NB4 (cell line): ENCODE measurements at regions not wholly inside any gene's neighbourhood (a gene's known extent, or its start where the extent isn't known, plus 50 kb on each side); places are given as distances from the start of the nearest gene placed in this dataset.

Experiments
- MAX ChIP-seq: IDR thresholded peaks from 2 replicates; pipeline ENCODE4 v1.6.1; 2011; ENCODE audit warnings: low read depth, low read length
- MYC ChIP-seq: IDR thresholded peaks from 2 replicates; pipeline ENCODE4 v1.6.1; 2011; ENCODE audit warnings: low read depth, low read length
- POLR2A ChIP-seq: IDR thresholded peaks from 2 replicates; pipeline ENCODE4 v1.6.1; 2011; ENCODE audit warnings: mild to moderate bottlenecking; ENCODE audit not compliant: insufficient read length; ENCODE audit errors: extremely low read depth
- TF ChIP-seq, protein P1 (sequence below): IDR thresholded peaks from one replicate; pipeline ENCODE4 v1.5.1; 2012; ENCODE audit warnings: low read depth, low read length

DNA sequence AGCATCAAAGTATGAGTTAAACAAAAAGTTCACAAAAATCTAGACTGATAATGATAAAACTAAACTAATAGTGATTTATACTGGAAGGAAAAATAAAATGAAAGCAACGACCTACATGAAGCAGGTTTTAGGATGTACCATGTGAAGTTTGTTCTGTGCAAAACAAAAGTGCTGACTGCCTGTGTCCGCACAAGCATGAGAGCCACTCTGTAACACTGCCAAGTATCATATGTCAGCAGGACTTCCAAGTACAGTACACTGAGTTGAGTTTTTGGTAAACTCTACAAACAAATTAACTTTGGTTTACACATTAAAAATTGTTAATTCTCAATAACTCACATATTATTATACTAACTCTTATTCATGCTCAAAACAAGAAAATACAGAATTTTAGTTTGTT is 459.0 kb downstream of the PDGFC start:
- TF ChIP-seq MAX (no peak), POLR2A (no peak), MYC (no peak)
- TF ChIP-seq, protein P1, sequence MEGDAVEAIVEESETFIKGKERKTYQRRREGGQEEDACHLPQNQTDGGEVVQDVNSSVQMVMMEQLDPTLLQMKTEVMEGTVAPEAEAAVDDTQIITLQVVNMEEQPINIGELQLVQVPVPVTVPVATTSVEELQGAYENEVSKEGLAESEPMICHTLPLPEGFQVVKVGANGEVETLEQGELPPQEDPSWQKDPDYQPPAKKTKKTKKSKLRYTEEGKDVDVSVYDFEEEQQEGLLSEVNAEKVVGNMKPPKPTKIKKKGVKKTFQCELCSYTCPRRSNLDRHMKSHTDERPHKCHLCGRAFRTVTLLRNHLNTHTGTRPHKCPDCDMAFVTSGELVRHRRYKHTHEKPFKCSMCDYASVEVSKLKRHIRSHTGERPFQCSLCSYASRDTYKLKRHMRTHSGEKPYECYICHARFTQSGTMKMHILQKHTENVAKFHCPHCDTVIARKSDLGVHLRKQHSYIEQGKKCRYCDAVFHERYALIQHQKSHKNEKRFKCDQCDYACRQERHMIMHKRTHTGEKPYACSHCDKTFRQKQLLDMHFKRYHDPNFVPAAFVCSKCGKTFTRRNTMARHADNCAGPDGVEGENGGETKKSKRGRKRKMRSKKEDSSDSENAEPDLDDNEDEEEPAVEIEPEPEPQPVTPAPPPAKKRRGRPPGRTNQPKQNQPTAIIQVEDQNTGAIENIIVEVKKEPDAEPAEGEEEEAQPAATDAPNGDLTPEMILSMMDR, result no peak
